ENCODE measurements at regions not wholly inside any gene's neighbourhood (a gene's known extent, or its start where the extent isn't known, plus 50 kb on each side); places are given as distances from the start of the nearest gene placed in this dataset.

DNA sequence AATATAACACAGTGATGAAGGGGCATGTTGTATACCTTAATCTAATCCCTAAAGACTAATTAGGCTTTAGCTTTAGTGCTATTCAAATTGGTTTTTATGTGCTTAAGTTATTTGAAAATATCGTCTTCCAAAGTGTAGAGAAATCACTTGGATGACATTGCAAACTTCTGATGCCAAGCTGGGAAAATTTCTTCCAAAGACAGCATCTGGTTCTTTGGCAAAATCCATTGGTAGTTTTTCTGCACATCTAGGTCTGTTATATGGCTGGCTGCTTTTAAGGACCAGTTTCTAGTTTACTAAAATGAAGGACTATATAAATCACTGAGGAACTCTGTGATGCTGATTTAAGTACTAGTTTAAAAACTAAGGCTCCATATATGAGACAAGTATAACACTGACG, 2362.3 kb downstream of the PCDH9 start:
- CTCF ChIA-PET, result no interaction called here
- TF ChIP-seq, protein P1, sequence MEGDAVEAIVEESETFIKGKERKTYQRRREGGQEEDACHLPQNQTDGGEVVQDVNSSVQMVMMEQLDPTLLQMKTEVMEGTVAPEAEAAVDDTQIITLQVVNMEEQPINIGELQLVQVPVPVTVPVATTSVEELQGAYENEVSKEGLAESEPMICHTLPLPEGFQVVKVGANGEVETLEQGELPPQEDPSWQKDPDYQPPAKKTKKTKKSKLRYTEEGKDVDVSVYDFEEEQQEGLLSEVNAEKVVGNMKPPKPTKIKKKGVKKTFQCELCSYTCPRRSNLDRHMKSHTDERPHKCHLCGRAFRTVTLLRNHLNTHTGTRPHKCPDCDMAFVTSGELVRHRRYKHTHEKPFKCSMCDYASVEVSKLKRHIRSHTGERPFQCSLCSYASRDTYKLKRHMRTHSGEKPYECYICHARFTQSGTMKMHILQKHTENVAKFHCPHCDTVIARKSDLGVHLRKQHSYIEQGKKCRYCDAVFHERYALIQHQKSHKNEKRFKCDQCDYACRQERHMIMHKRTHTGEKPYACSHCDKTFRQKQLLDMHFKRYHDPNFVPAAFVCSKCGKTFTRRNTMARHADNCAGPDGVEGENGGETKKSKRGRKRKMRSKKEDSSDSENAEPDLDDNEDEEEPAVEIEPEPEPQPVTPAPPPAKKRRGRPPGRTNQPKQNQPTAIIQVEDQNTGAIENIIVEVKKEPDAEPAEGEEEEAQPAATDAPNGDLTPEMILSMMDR (conservative IDR thresholded peaks at IDR 0.05; ENCODE audit: low read depth), result no peak

DNA sequence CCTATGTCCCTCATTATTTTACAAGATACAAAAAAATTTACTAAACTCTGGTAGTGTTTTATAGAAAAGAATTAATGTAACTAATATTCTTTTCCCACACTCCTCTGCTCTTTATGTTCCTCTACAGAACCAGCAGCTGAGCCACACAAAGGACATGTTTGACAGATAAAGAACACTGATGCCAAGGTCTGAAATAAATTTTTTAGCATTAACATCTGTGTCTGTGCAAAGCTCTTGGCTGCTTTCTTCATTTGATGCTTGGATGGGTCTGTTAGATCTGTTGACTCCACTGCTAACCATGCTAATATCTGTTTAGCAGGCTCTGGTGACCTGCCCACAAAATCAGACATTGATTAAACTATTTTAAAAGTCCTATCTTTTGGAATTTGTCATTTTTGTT, 2363.8 kb downstream of the PCDH9 start:
- H3K27ac ChIP-seq, result no peak overlapping the region
- ChIA-PET POLR2A (ENCODE audit: low non-redundant PET) (no interaction called here), CTCF (no interaction called here)
- TF ChIP-seq, protein P1 (conservative IDR thresholded peaks at IDR 0.05; ENCODE audit: low read depth), result no peak
- DNase-seq (ENCODE audit: low spot score), result no peak

More for the DNA sequence above, 2362.3 kb downstream of the PCDH9 start:
- no peak overlapping the region for H3K27ac ChIP-seq
- no peak for DNase-seq (ENCODE audit: low spot score)
- POLR2A ChIA-PET (ENCODE audit: low non-redundant PET), result no interaction called here

DNA sequence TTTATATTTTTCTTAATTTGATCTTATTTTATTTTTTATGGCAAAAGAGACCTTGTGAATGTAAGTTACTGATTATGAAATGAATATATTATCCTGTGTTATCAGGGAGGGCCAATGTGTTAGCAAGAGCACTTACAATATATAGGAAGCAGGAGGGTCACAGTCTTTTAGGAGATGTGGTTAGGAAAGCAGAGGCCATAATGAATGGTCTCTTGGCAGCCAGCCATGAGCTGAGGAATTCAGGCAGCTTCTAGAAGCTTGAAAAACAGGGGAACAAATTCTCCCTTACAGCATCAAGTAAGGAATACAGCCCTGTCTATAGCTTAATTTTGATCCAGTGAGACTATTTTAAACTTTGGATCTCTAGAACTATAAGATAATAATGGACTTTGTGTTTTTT, 2374.6 kb downstream of the PCDH9 start:
- no peak for DNase-seq (ENCODE audit: low spot score)
- no peak overlapping the region for H3K27ac ChIP-seq
- CTCF ChIA-PET, result no interaction called here
- POLR2A ChIA-PET (ENCODE audit: low non-redundant PET), result no interaction called here
- TF ChIP-seq, protein P1 (conservative IDR thresholded peaks at IDR 0.05; ENCODE audit: low read depth), result no peak

DNA sequence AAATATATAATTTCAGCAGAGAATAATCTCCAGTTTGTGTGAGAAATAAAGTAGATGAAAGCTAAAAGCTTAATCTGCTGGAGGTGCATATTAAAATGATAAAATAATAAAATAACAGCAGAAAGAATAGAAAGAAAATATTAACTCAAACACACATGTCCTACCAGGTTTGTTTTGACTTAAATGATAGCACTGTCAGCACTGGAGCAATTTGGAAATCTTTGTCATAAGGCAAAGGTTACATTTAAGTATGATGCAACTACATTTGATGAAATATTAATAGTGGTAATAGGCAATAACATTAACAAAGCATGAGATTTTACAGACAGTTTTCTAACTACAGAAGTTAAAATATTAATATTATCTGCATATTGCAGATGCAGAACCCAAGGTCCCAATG, 2380.1 kb downstream of the PCDH9 start:
- no peak overlapping the region for H3K27ac ChIP-seq
- ChIA-PET POLR2A (ENCODE audit: low non-redundant PET) (no interaction called here), CTCF (no interaction called here)
- TF ChIP-seq, protein P1 (conservative IDR thresholded peaks at IDR 0.05; ENCODE audit: low read depth), result no peak
- DNase-seq (ENCODE audit: low spot score), result no peak

DNA sequence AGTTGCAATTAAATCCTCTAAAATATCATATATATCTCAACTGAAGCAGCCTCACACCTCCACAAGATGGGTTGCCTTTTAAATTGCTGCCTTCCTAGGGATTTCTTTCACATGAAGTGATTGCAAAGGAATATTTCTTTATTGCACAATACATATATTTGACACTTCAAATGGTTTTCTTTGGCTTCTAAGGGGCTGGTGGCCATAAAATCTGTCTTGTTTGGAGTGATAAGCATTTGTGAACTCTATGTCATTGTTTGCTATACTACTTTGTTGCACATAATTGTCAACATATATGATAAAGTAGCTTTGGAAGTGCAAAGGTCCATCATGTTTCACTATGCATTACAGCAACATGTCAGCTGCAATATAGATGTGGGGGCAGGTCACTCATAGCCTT, 2380.9 kb downstream of the PCDH9 start:
- TF ChIP-seq, protein P1 (conservative IDR thresholded peaks at IDR 0.05; ENCODE audit: low read depth), result no peak
- ChIA-PET CTCF (no interaction called here), POLR2A (ENCODE audit: low non-redundant PET) (no interaction called here)
- H3K27ac ChIP-seq, result no peak overlapping the region
- no peak for DNase-seq (ENCODE audit: low spot score)

DNA sequence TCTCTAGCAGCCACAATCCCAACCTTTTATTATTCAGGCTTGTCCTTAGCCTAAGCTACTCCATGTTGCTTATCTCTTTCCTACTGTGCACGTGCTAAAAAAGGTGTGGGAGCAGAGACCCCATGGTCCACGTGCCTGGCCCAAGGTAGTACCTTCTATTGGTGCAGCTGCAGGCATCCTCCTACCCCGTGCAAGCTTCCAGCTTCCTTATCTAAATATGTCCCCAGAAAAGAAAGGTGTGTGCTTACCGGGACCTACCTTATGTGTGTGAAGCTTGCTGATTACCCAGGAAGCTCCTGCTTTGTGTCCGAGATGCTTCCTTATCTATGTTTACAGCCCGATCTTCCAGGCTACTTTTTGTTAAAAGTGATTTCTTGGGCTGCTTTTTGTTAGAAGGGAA, 2382.4 kb downstream of the PCDH9 start:
- POLR2A ChIA-PET (ENCODE audit: low non-redundant PET), result no interaction called here
- TF ChIP-seq, protein P1 (conservative IDR thresholded peaks at IDR 0.05; ENCODE audit: low read depth), result no peak
- no peak for DNase-seq (ENCODE audit: low spot score)
- CTCF ChIA-PET, result interaction anchor here (1.3 kb wide), 1 partner anchor 21 kb away, joined by 4 read pairs; no protein-coding TSS in a partner anchor
- H3K27ac ChIP-seq, result no peak overlapping the region

DNA sequence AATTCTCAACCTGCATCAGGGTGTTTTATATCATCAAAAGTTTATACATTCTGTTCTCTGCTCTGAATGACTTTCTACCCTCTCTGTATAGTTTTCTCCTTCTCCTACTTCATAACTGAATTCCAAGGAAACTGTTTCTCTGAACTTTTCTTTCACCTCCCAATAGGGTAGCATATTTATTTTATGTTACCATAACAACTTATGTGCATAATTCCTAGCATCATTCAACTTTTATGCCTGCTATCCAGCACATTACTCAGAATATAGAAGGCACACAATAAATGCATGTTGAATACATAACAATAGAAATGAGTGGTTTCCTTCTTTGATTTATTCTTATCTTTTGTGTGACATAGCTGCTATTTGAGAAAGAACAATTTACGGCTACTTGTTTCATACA, 2385.0 kb downstream of the PCDH9 start:
- CTCF ChIA-PET, result interaction anchor here (0.6 to 0.7 kb wide), 2 partner anchors 285 to 1277 kb away, joined by 4 to 6 read pairs; no protein-coding TSS in a partner anchor
- TF ChIP-seq, protein P1 (conservative IDR thresholded peaks at IDR 0.05; ENCODE audit: low read depth), result no peak

More for the DNA sequence above, 2385.0 kb downstream of the PCDH9 start:
- no peak overlapping the region for H3K27ac ChIP-seq
- POLR2A ChIA-PET (ENCODE audit: low non-redundant PET), result no interaction called here
- DNase-seq (ENCODE audit: low spot score), result no peak
